GM11168 (cell line): ENCODE measurements at regions not wholly inside any gene's neighbourhood (a gene's known extent, or its start where the extent isn't known, plus 50 kb on each side); places are given as distances from the start of the nearest gene placed in this dataset.
"Not testable (repeated sequence)": the region's sequence is repeated elsewhere in the genome, so short reads cannot be mapped to it uniquely, and the experiment has no call there.

Source experiments
- in situ Hi-C: fragments of 300-500 bp; cut with MboI; formaldehyde crosslinking; loops from one replicate; pipeline ENCODE4 v1.12.0; 2022; ENCODE audit warnings: low sequenced_read_pairs; ENCODE audit not compliant: unreplicated experiment

GRCh38 chr15:28614420-28614819, 61.1 kb downstream of the GOLGA6L25 start:
- in situ Hi-C loops = loop anchor here (10.0 kb wide), 1 partner anchor 320 kb away; no protein-coding TSS in a partner anchor

GRCh38 chr15:28621704-28622103, 68.3 kb downstream of the GOLGA6L25 start:
- in situ Hi-C loops = not testable (repeated sequence)

GRCh38 chr15:28622197-28622596, 68.8 kb downstream of the GOLGA6L25 start:
- in situ Hi-C loops = not testable (repeated sequence)

GRCh38 chr15:28624381-28624780, 71.0 kb downstream of the GOLGA6L25 start:
- in situ Hi-C loops = not testable (repeated sequence)

- in situ Hi-C loops = not testable (repeated sequence)
Observed at GRCh38 chr15:28639016-28639415, 73.2 kb downstream of the GOLGA8M start.
